HepG2 (cell line): ENCODE measurements at regions not wholly inside any gene's neighbourhood (a gene's known extent, or its start where the extent isn't known, plus 50 kb on each side); places are given as distances from the start of the nearest gene placed in this dataset.

Experiments
- ATAC-seq: fragments of 200-7000 bp; cut with Tn5 transposase; 3 replicates; pipeline ENCODE4 v1.9.1; 2020; ENCODE audit warnings: mild to moderate bottlenecking, moderate library complexity
- BruUV-seq: library from RNA; stranded (reverse); fragments of 400-500 nt; replicated peaks from 2 replicates; lab custom pipeline; 2021; lab: Mats Ljungman, UMichigan
- CTCF ChIA-PET: fragments of 300-600 bp; formaldehyde crosslinking; extraction: SDS; loops from one replicate; lab custom pipeline; 2021; ENCODE audit warnings: low total read pairs, inconsistent platforms, low intra/inter-chr PET ratio; lab: Yijun Ruan, JAX
- POLR2A ChIA-PET: fragments of 350-600 bp; sonication (Branson Sonifier 250); formaldehyde crosslinking; loops from one replicate; lab custom pipeline; 2020; ENCODE audit warnings: antibody characterized with exemption, inconsistent platforms; lab: Yijun Ruan, JAX
- DNase-seq: peaks from one replicate; pipeline ENCODE4 v3.0.0-alpha.2; 2015; ENCODE audit warnings: low spot score
- FAIRE-seq: peaks from 3 replicates; lab custom pipeline; 2011; peaks lifted over from hg19 to GRCh38; lab: Jason Lieb, UNC
- H2AFZ ChIP-seq: one replicate; pipeline ENCODE4 v1.6.1; 2011; ENCODE audit warnings: low read length, inconsistent platforms
- H3K27ac ChIP-seq: fragments of 300-600 bp; 3 replicates; pipeline ENCODE4 v1.8.0; 2011; ENCODE audit warnings: mixed run types, mild to moderate bottlenecking, mixed read lengths, low read length, inconsistent platforms; ENCODE audit not compliant: insufficient read depth; ENCODE audit errors: extremely low read length
- H3K27me3 ChIP-seq, 2 experiments: fragments of 200-600 bp in 1 of 2; 2 replicates in 1 of 2; 3 replicates in 1 of 2; pipeline versions ENCODE4 v1.6.0 to v1.8.0; 2011; ENCODE audit warnings: low read length in 2 of 2, mild to moderate bottlenecking in 2 of 2, moderate library complexity in 2 of 2, inconsistent platforms in 1 of 2; ENCODE audit not compliant: insufficient read depth in 2 of 2, control insufficient read depth in 1 of 2
- H3K36me3 ChIP-seq, 2 experiments: fragments of 200-600 bp in 1 of 2; replicated peaks in 1 of 2; 2 replicates in 1 of 2; 3 replicates in 1 of 2; pipeline versions ENCODE4 v1.5.1 to v1.8.0; 2011; ENCODE audit warnings: low read length in 2 of 2, inconsistent platforms in 1 of 2; ENCODE audit not compliant: insufficient read depth in 2 of 2, control insufficient read depth in 1 of 2
- H3K4me1 ChIP-seq: 2 replicates; pipeline ENCODE4 v1.5.1; 2012; ENCODE audit warnings: low read length, inconsistent platforms; ENCODE audit not compliant: insufficient read depth
- H3K4me2 ChIP-seq: 2 replicates; pipeline ENCODE4 v1.6.0; 2011; ENCODE audit warnings: low read depth, low read length, inconsistent platforms
- H3K4me3 ChIP-seq, 3 experiments: fragments of 200-600 bp in 1 of 3; sonication (generic), shearing (Covaris generic) in 1 of 3; replicated peaks in 1 of 3; 2 replicates each; pipeline ENCODE4 v1.5.1; 2011 to 2016; ENCODE audit warnings: low read length in 3 of 3, inconsistent platforms in 2 of 3, low read depth in 2 of 3, mild to moderate bottlenecking in 2 of 3, control low read depth in 1 of 3, mixed read lengths in 1 of 3; ENCODE audit not compliant: insufficient read depth in 1 of 3
- H3K79me2 ChIP-seq: one replicate; pipeline ENCODE4 v1.6.1; 2011; ENCODE audit warnings: low read length, inconsistent platforms; ENCODE audit not compliant: insufficient read depth
- H3K9ac ChIP-seq: 2 replicates; pipeline ENCODE4 v1.6.0; 2011; ENCODE audit warnings: mild to moderate bottlenecking, low read depth, low read length, inconsistent platforms; ENCODE audit not compliant: insufficient read depth
- H3K9me3 ChIP-seq: 2 replicates; pipeline ENCODE4 v1.5.1; 2012; ENCODE audit warnings: mild to moderate bottlenecking, low read length
- H4K20me1 ChIP-seq: 2 replicates; pipeline ENCODE4 v1.6.0; 2011; ENCODE audit warnings: inconsistent platforms, mild to moderate bottlenecking, low read length, moderate library complexity; ENCODE audit not compliant: insufficient read depth
- DMAP1 ChIP-seq: IDR thresholded peaks from 2 replicates; pipeline ENCODE4 v1.6.1; 2016
- KLF12 ChIP-seq: sonication (generic); formaldehyde crosslinking; IDR thresholded peaks from 2 replicates; pipeline ENCODE4 v1.4.0; 2020; ENCODE audit warnings: missing genetic modification reagents, borderline replicate concordance
- RAD51 ChIP-seq: fragments of 450-650 bp; IDR thresholded peaks from 2 replicates; pipeline ENCODE4 v1.6.1; 2016; ENCODE audit warnings: borderline replicate concordance
- RBFOX2 ChIP-seq: fragments of 200-400 bp; formaldehyde crosslinking; IDR thresholded peaks from 2 replicates; pipeline ENCODE4 v1.6.1; 2017; ENCODE audit warnings: low read depth, mild to moderate bottlenecking, low read length
- SETDB1 ChIP-seq: sonication (generic); formaldehyde crosslinking; IDR thresholded peaks from 2 replicates; pipeline ENCODE4 v1.5.1; 2020; ENCODE audit warnings: missing genetic modification reagents, mild to moderate bottlenecking, borderline replicate concordance
- SIN3B ChIP-seq: fragments of 150-350 bp; IDR thresholded peaks from 2 replicates; pipeline ENCODE4 v1.6.1; 2014; ENCODE audit warnings: low read length
- U2AF2 ChIP-seq: fragments of 200-400 bp; formaldehyde crosslinking; IDR thresholded peaks from 2 replicates; pipeline ENCODE4 v1.6.1; 2017; ENCODE audit warnings: low read depth, mild to moderate bottlenecking, low read length
- ZFP62 ChIP-seq: sonication (generic); formaldehyde crosslinking; IDR thresholded peaks from 2 replicates; pipeline ENCODE4 v1.4.0; 2020; ENCODE audit warnings: missing genetic modification reagents
- ZNF205 ChIP-seq: IDR thresholded peaks from 2 replicates; pipeline ENCODE4 v1.6.1; 2018; ENCODE audit warnings: missing biosample characterization, missing genetic modification reagents
- ZNF777 ChIP-seq: sonication (generic); formaldehyde crosslinking; IDR thresholded peaks from 2 replicates; pipeline ENCODE4 v1.4.0; 2020; ENCODE audit warnings: missing genetic modification reagents
- ZSCAN29 ChIP-seq: sonication (generic); formaldehyde crosslinking; conservative IDR thresholded peaks from 2 replicates; pipeline ENCODE4 v1.4.0; 2020; ENCODE audit warnings: mild to moderate bottlenecking, missing genetic modification reagents
- in situ Hi-C: cut with HindIII; loops from 2 replicates; pipeline ENCODE4 v1.10.0; 2017; ENCODE audit warnings: low pct_unique_long_range_greater_than_20kb; ENCODE audit not compliant: extremely low pct_ligation_motif_present
- intact Hi-C: fragments of 100-400 bp; cut with micrococcal nuclease; formaldehyde crosslinking; loops from one replicate; pipeline ENCODE4 v1.10.0; 2022; ENCODE audit not compliant: unreplicated experiment
- TF ChIP-seq, protein P1 (sequence below): sonication (generic); formaldehyde crosslinking; IDR thresholded peaks from 2 replicates; pipeline ENCODE4 v1.4.0; 2020; ENCODE audit warnings: missing genetic modification reagents
- TF ChIP-seq, protein P2 (sequence below): sonication (generic); formaldehyde crosslinking; IDR thresholded peaks from 2 replicates; pipeline ENCODE4 v1.8.0; 2022; ENCODE audit warnings: mild to moderate bottlenecking, missing genetic modification reagents, borderline replicate concordance
- TF ChIP-seq, protein P3 (sequence below): sonication (generic); formaldehyde crosslinking; IDR thresholded peaks from 2 replicates; pipeline ENCODE4 v1.9.0; 2022; ENCODE audit warnings: missing genetic modification reagents, mild to moderate bottlenecking, borderline replicate concordance
- TF ChIP-seq, protein P4 (sequence below): sonication (generic); formaldehyde crosslinking; conservative IDR thresholded peaks from 2 replicates; pipeline ENCODE4 v1.4.0; 2020; ENCODE audit warnings: mild to moderate bottlenecking, missing genetic modification reagents, moderate library complexity

DNA sequence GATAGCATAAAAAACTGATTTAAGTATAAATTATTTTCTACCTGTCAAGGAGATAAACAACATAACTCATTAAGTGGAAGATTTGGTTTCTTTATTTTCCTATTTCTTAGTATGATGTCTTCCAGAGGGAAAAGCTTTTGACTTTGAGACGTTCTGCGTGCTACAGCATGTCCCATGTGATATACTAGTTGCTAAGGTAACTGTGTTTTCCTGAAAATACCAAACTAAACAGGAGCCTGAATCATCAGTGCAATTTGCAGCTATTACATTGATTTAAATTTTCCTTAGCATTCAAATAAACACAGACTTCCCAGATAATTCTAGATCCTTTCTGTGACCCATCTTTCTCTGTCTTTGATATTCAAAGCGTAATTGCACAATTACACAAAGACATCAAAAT lies 117.7 kb upstream of the P2RY1 start (continued):
- TF ChIP-seq, protein P1, sequence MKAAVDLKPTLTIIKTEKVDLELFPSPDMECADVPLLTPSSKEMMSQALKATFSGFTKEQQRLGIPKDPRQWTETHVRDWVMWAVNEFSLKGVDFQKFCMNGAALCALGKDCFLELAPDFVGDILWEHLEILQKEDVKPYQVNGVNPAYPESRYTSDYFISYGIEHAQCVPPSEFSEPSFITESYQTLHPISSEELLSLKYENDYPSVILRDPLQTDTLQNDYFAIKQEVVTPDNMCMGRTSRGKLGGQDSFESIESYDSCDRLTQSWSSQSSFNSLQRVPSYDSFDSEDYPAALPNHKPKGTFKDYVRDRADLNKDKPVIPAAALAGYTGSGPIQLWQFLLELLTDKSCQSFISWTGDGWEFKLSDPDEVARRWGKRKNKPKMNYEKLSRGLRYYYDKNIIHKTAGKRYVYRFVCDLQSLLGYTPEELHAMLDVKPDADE (CRISPR knock-in tag), result no peak
- no peak for TF ChIP-seq ZFP62 (CRISPR knock-in tag)
- TF ChIP-seq KLF12, result no peak
- TF ChIP-seq U2AF2, result no peak
- TF ChIP-seq ZNF205 (CRISPR knock-in tag), result no peak

- Histone ChIP-seq H3K36me3 (no peaks in the 10 kb centered on the region), H3K4me3 (no peak overlapping the region), H2AFZ (no peak overlapping the region), H3K9ac (no peak overlapping the region), H3K27ac (no peak overlapping the region), H3K79me2 (no peaks in the 10 kb centered on the region), H3K27me3 (no peaks in the 10 kb centered on the region), H3K9me3 (no peaks in the 10 kb centered on the region), H3K4me1 (no peaks in the 10 kb centered on the region), H4K20me1 (no peaks in the 10 kb centered on the region), H3K4me2 (no peak overlapping the region)
- intact Hi-C loops (no loop called here), in situ Hi-C loops (no loop called here)
- no TSS peak for BruUV-seq
- TF ChIP-seq, protein P2, sequence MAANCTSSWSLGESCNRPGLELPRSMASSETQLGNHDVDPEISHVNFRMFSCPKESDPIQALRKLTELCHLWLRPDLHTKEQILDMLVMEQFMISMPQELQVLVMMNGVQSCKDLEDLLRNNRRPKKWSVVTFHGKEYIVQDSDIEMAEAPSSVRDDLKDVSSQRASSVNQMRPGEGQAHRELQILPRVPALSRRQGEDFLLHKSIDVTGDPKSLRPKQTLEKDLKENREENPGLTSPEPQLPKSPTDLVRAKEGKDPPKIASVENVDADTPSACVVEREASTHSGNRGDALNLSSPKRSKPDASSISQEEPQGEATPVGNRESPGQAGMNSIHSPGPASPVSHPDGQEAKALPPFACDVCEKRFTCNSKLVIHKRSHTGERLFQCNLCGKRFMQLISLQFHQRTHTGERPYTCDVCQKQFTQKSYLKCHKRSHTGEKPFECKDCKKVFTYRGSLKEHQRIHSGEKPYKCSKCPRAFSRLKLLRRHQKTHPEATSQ (CRISPR knock-in tag), result no peak
- no peak for TF ChIP-seq ZSCAN29
- no peak for TF ChIP-seq ZNF777
- TF ChIP-seq, protein P3, sequence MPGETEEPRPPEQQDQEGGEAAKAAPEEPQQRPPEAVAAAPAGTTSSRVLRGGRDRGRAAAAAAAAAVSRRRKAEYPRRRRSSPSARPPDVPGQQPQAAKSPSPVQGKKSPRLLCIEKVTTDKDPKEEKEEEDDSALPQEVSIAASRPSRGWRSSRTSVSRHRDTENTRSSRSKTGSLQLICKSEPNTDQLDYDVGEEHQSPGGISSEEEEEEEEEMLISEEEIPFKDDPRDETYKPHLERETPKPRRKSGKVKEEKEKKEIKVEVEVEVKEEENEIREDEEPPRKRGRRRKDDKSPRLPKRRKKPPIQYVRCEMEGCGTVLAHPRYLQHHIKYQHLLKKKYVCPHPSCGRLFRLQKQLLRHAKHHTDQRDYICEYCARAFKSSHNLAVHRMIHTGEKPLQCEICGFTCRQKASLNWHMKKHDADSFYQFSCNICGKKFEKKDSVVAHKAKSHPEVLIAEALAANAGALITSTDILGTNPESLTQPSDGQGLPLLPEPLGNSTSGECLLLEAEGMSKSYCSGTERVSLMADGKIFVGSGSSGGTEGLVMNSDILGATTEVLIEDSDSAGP, result no peak
- no peak for TF ChIP-seq DMAP1 (CRISPR knock-in tag)
- TF ChIP-seq, protein P4, sequence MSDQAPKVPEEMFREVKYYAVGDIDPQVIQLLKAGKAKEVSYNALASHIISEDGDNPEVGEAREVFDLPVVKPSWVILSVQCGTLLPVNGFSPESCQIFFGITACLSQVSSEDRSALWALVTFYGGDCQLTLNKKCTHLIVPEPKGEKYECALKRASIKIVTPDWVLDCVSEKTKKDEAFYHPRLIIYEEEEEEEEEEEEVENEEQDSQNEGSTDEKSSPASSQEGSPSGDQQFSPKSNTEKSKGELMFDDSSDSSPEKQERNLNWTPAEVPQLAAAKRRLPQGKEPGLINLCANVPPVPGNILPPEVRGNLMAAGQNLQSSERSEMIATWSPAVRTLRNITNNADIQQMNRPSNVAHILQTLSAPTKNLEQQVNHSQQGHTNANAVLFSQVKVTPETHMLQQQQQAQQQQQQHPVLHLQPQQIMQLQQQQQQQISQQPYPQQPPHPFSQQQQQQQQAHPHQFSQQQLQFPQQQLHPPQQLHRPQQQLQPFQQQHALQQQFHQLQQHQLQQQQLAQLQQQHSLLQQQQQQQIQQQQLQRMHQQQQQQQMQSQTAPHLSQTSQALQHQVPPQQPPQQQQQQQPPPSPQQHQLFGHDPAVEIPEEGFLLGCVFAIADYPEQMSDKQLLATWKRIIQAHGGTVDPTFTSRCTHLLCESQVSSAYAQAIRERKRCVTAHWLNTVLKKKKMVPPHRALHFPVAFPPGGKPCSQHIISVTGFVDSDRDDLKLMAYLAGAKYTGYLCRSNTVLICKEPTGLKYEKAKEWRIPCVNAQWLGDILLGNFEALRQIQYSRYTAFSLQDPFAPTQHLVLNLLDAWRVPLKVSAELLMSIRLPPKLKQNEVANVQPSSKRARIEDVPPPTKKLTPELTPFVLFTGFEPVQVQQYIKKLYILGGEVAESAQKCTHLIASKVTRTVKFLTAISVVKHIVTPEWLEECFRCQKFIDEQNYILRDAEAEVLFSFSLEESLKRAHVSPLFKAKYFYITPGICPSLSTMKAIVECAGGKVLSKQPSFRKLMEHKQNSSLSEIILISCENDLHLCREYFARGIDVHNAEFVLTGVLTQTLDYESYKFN, result no peak
- no peak for TF ChIP-seq RBFOX2
- no peak for TF ChIP-seq SIN3B
- TF ChIP-seq RAD51, result no peak
- no peak for TF ChIP-seq SETDB1
- POLR2A ChIA-PET, result no interaction called here
- FAIRE-seq (no peak), DNase-seq (no peak), ATAC-seq (no peak)
- CTCF ChIA-PET, result no interaction called here
Observed at GRCh38 chr3:152718810-152719209, 116.1 kb upstream of the P2RY1 start.
